Spinal cord (tissue), 9 donors: ENCODE measurements at regions not wholly inside any gene's neighbourhood (a gene's known extent, or its start where the extent isn't known, plus 50 kb on each side); places are given as distances from the start of the nearest gene placed in this dataset.

Experiments used
- DNase-seq, 6 donors: peaks; one replicate each; pipeline versions ENCODE4 v3.0.0 to v3.0.0-alpha.2; 2013 to 2015; ENCODE audit warnings: low spot score in 6 of 6, low read depth in 4 of 6
- H3K27ac ChIP-seq: one replicate; pipeline ENCODE4 v1.5.1; 2013; ENCODE audit warnings: low read depth, low read length, control low read depth
- H3K27me3 ChIP-seq: one replicate; pipeline ENCODE4 v1.6.1; 2013; ENCODE audit warnings: low read length; ENCODE audit not compliant: control insufficient read depth, insufficient read depth
- H3K36me3 ChIP-seq: one replicate; pipeline ENCODE4 v1.6.1; 2013; ENCODE audit warnings: low read length; ENCODE audit not compliant: control insufficient read depth, insufficient read depth
- H3K4me1 ChIP-seq: one replicate; pipeline ENCODE4 v1.6.1; 2013; ENCODE audit warnings: low read length; ENCODE audit not compliant: control insufficient read depth, insufficient read depth
- H3K4me3 ChIP-seq: one replicate; pipeline ENCODE4 v1.5.1; 2013; ENCODE audit warnings: low read depth, low read length, control low read depth
- H3K9me3 ChIP-seq: one replicate; pipeline ENCODE4 v1.6.1; 2013; ENCODE audit warnings: low read length; ENCODE audit not compliant: control insufficient read depth, insufficient read depth
- WGBS: methylation state at CpG from one replicate; pipeline ENCODE4 v1.1.5; 2013; ENCODE audit warnings: missing lambda C conversion rate; ENCODE audit not compliant: insufficient coverage; 5-methylcytosine and 5-hydroxymethylcytosine counted together
- donor health status: healthy.

- peaks cover 9% of the 10 kb centered on the region for H3K4me1 ChIP-seq
- WGBS: 98% methylated on average over 4 of the region's 10 CpGs
- no peaks in the 10 kb centered on the region for H3K27me3 ChIP-seq
- no peaks in the 10 kb centered on the region for H3K36me3 ChIP-seq
- no peaks in the 10 kb centered on the region for H3K9me3 ChIP-seq
- H3K27ac ChIP-seq: no peak overlapping the region
- no peak overlapping the region for H3K4me3 ChIP-seq
- DNase-seq: no peak
Measured at GRCh38 chr9:126160067-126160853, 166.4 kb upstream of the MVB12B start.

DNA sequence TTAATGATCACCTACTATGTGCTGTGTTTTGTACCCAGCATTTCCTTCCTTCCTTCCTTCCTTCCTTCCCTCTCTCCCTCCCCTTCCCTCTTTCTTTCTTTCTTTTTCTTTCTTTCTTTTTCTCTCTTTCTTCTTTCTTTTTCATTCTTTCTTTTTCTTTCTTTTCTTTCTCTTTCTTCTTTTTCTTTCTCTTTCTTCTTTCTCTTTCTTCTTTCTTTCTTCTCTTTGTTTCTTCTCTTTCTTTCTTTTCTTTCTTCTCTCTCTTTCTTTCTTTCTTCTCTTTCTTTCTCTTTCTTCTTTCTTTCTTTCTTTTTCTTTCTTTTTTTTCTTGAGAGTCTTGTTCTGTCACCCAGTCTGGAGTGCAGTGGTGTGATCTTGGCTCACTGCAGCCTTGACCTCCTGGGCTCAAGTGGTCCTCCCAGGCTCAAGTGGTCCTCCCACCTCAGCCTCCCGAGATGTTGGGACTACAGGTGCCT, 165.7 kb upstream of the MVB12B start:
- H3K4me3 ChIP-seq: no peak overlapping the region
- H3K4me1 ChIP-seq: peaks cover 12% of the 10 kb centered on the region
- WGBS: 100% methylated on average over 1 of the region's 1 CpG
- no peak for DNase-seq
- no peak overlapping the region for H3K27ac ChIP-seq
- no peaks in the 10 kb centered on the region for H3K9me3 ChIP-seq
- no peaks in the 10 kb centered on the region for H3K36me3 ChIP-seq
- no peaks in the 10 kb centered on the region for H3K27me3 ChIP-seq

GRCh38 chr9:126162611-126163381, 163.8 kb upstream of the MVB12B start:
- WGBS: 96% methylated on average over 15 of the region's 18 CpGs
- H3K4me3 ChIP-seq: no peak overlapping the region
- no peaks in the 10 kb centered on the region for H3K9me3 ChIP-seq
- H3K27me3 ChIP-seq: no peaks in the 10 kb centered on the region
- DNase-seq: no peak
- H3K36me3 ChIP-seq: no peaks in the 10 kb centered on the region
- H3K27ac ChIP-seq: no peak overlapping the region
- peaks cover 4% of the 10 kb centered on the region for H3K4me1 ChIP-seq

- Histone ChIP-seq H3K4me3 (no peak overlapping the region), H3K9me3 (no peaks in the 10 kb centered on the region), H3K27me3 (no peaks in the 10 kb centered on the region), H3K27ac (no peak overlapping the region), H3K36me3 (no peaks in the 10 kb centered on the region), H3K4me1 (peaks cover 4% of the 10 kb centered on the region)
- WGBS: 70% methylated on average over 18 of the region's 22 CpGs
- DNase-seq: peak in 2 of 6 donors; percentile 33 to 53
Measured at GRCh38 chr9:126164796-126165525, 161.7 kb upstream of the MVB12B start.

GRCh38 chr9:126165755-126166154, 160.9 kb upstream of the MVB12B start:
- Histone ChIP-seq H3K27me3 (no peaks in the 10 kb centered on the region), H3K4me1 (peaks cover 4% of the 10 kb centered on the region), H3K9me3 (no peaks in the 10 kb centered on the region), H3K27ac (no peak overlapping the region), H3K36me3 (no peaks in the 10 kb centered on the region), H3K4me3 (no peak overlapping the region)
- DNase-seq: no peak
- WGBS: 92% methylated on average over 2 of the region's 8 CpGs

- no peaks in the 10 kb centered on the region for H3K9me3 ChIP-seq
- H3K27ac ChIP-seq: no peak overlapping the region
- no peak for DNase-seq
- no peaks in the 10 kb centered on the region for H3K27me3 ChIP-seq
- no peak overlapping the region for H3K4me3 ChIP-seq
- peaks cover 4% of the 10 kb centered on the region for H3K4me1 ChIP-seq
- no peaks in the 10 kb centered on the region for H3K36me3 ChIP-seq
- 93% methylated on average over 6 of the region's 7 CpGs for WGBS
Measured at GRCh38 chr9:126166291-126166690, 160.3 kb upstream of the MVB12B start.

GRCh38 chr9:126166866-126167265, 159.8 kb upstream of the MVB12B start:
- Histone ChIP-seq H3K4me1 (peaks cover 4% of the 10 kb centered on the region), H3K36me3 (no peaks in the 10 kb centered on the region), H3K4me3 (no peak overlapping the region), H3K27ac (no peak overlapping the region), H3K9me3 (no peaks in the 10 kb centered on the region), H3K27me3 (no peaks in the 10 kb centered on the region)
- no peak for DNase-seq
- 94% methylated on average over 3 of the region's 6 CpGs for WGBS

- no peaks in the 10 kb centered on the region for H3K27me3 ChIP-seq
- WGBS: 81% methylated on average over 4 of the region's 4 CpGs
Measured at GRCh38 chr9:126169736-126170135, 156.9 kb upstream of the MVB12B start.

GRCh38 chr9:126170286-126170823, 156.3 kb upstream of the MVB12B start:
- Histone ChIP-seq H3K9me3 (no peaks in the 10 kb centered on the region), H3K36me3 (no peaks in the 10 kb centered on the region), H3K4me3 (no peak overlapping the region), H3K4me1 (peaks cover 2% of the 10 kb centered on the region), H3K27me3 (no peaks in the 10 kb centered on the region), H3K27ac (no peak overlapping the region)
- whole genome bisulfite sequencing: 90% methylated on average over 6 of the region's 6 CpGs
- no peak for DNase-seq

More at GRCh38 chr9:126169736-126170135, 156.9 kb upstream of the MVB12B start:
- no peaks in the 10 kb centered on the region for H3K9me3 ChIP-seq
- H3K36me3 ChIP-seq: no peaks in the 10 kb centered on the region
- peaks cover 4% of the 10 kb centered on the region for H3K4me1 ChIP-seq
- H3K27ac ChIP-seq: no peak overlapping the region
- H3K4me3 ChIP-seq: no peak overlapping the region
- DNase-seq: no peak
